ENCODE measurements at regions not wholly inside any gene's neighbourhood (a gene's known extent, or its start where the extent isn't known, plus 50 kb on each side); places are given as distances from the start of the nearest gene placed in this dataset.

DNA sequence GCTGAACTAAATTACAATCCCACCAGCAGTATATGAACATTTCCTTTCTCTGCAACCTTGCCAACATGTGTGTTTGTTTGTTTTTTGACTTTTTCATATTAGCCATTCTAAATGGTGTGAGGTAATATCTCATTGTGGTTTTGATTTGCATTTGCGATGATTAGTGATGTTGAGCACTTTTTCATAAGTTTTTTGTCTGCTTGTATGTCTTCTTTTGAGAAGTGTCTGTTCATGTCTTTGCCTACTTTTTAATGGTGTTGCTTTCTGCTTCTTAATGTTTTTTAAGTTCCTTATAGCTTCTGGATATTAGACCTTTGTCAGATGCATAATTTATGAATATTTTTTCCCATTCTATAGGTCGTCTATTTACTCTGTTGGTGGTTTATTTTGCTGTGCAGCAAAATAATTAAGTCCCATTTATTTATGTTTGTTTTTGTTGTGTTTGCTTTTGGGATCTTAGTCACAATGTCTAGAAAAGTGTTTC is 1262.9 kb downstream of the FSCB start:
- ATAC-seq = no peak
- H3K4me3 Mint-ChIP-seq = no peak overlapping the region

DNA sequence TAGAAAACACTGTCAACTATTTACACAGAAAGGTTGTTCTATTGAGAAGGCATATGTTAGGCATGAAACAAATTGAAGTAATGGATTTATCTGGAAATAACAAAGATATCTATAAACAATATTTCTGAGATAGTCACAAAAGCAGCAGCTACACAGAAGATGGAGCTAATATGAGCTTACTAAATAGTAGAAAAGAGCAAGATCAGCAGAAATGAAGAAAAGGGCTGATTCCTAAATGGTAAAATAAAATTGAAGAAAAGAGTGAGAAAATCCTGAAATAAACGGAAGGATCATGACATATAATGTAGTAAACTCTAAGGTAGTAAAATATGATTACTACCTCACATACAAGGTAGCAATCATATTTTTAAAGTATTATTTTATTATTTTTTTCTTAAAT is 1263.9 kb downstream of the FSCB start:
- Mint-ChIP-seq H3K27me3 (ENCODE audit: insufficient read depth, low read depth, poor library complexity) (no peaks in the 10 kb centered on the region), H3K27ac (no peak overlapping the region), H3K4me1 (no peaks in the 10 kb centered on the region), H3K9me3 (peaks cover 7% of the 10 kb centered on the region; the same call in 1 of the 3 replicates), H3K36me3 (ENCODE audit: low read depth) (peaks cover 7% of the 10 kb centered on the region; the same call in 1 of the 3 replicates), H3K4me3 (no peak overlapping the region)
- Histone ChIP-seq H2AFZ (no peak overlapping the region), H3K4me1 (ENCODE audit: insufficient read depth) (no peaks in the 10 kb centered on the region), H3K27ac (ENCODE audit: low read depth) (no peak overlapping the region), H3F3A (replicated peaks; ENCODE audit: low read depth) (no peaks in the 10 kb centered on the region), H3K79me2 (replicated peaks; ENCODE audit: insufficient read depth) (no peaks in the 10 kb centered on the region), H3K36me3 (ENCODE audit: insufficient read depth) (no peaks in the 10 kb centered on the region), H3K4me2 (no peak overlapping the region), H3K4me3 (no peak overlapping the region), H4K20me1 (replicated peaks; ENCODE audit: insufficient read depth) (no peaks in the 10 kb centered on the region), H3K9me2 (ENCODE audit: insufficient read depth) (peaks cover 3% of the 10 kb centered on the region; the same call in 1 of the 2 replicates), H3K27me3 (ENCODE audit: insufficient read depth) (no peaks in the 10 kb centered on the region)
- DNase-seq (ENCODE audit: low spot score) (no peak), ATAC-seq (no peak)
- TF ChIP-seq JUNB (IDR thresholded peaks at IDR 0.05; ENCODE audit: unreplicated experiment) = no peak
- no peak for TF ChIP-seq POLR2AphosphoS5 (IDR thresholded peaks at IDR 0.05; ENCODE audit: low read depth)
- no peak for TF ChIP-seq EZH2 (IDR thresholded peaks at IDR 0.05; ENCODE audit: low read depth, unreplicated experiment)
- no peak for TF ChIP-seq ZNF331 (CRISPR knock-in tag; IDR thresholded peaks at IDR 0.05; ENCODE audit: low read depth)
- TF ChIP-seq, protein P1, sequence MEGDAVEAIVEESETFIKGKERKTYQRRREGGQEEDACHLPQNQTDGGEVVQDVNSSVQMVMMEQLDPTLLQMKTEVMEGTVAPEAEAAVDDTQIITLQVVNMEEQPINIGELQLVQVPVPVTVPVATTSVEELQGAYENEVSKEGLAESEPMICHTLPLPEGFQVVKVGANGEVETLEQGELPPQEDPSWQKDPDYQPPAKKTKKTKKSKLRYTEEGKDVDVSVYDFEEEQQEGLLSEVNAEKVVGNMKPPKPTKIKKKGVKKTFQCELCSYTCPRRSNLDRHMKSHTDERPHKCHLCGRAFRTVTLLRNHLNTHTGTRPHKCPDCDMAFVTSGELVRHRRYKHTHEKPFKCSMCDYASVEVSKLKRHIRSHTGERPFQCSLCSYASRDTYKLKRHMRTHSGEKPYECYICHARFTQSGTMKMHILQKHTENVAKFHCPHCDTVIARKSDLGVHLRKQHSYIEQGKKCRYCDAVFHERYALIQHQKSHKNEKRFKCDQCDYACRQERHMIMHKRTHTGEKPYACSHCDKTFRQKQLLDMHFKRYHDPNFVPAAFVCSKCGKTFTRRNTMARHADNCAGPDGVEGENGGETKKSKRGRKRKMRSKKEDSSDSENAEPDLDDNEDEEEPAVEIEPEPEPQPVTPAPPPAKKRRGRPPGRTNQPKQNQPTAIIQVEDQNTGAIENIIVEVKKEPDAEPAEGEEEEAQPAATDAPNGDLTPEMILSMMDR (conservative IDR thresholded peaks at IDR 0.05; ENCODE audit: low read depth in 2 of 2) = no peak
- TF ChIP-seq STAT1 (IDR thresholded peaks at IDR 0.05; ENCODE audit: unreplicated experiment) = no peak
- no peak for TF ChIP-seq NANOG (IDR thresholded peaks at IDR 0.05; ENCODE audit: borderline replicate concordance)
- no peak for TF ChIP-seq CREB1 (CRISPR knock-in tag; IDR thresholded peaks at IDR 0.05; ENCODE audit: low read depth)
- TF ChIP-seq, protein P2, sequence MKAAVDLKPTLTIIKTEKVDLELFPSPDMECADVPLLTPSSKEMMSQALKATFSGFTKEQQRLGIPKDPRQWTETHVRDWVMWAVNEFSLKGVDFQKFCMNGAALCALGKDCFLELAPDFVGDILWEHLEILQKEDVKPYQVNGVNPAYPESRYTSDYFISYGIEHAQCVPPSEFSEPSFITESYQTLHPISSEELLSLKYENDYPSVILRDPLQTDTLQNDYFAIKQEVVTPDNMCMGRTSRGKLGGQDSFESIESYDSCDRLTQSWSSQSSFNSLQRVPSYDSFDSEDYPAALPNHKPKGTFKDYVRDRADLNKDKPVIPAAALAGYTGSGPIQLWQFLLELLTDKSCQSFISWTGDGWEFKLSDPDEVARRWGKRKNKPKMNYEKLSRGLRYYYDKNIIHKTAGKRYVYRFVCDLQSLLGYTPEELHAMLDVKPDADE (IDR thresholded peaks at IDR 0.05) = no peak
- TF ChIP-seq ZNF114 (CRISPR knock-in tag; IDR thresholded peaks at IDR 0.05) = no peak
- TF ChIP-seq, protein P3, sequence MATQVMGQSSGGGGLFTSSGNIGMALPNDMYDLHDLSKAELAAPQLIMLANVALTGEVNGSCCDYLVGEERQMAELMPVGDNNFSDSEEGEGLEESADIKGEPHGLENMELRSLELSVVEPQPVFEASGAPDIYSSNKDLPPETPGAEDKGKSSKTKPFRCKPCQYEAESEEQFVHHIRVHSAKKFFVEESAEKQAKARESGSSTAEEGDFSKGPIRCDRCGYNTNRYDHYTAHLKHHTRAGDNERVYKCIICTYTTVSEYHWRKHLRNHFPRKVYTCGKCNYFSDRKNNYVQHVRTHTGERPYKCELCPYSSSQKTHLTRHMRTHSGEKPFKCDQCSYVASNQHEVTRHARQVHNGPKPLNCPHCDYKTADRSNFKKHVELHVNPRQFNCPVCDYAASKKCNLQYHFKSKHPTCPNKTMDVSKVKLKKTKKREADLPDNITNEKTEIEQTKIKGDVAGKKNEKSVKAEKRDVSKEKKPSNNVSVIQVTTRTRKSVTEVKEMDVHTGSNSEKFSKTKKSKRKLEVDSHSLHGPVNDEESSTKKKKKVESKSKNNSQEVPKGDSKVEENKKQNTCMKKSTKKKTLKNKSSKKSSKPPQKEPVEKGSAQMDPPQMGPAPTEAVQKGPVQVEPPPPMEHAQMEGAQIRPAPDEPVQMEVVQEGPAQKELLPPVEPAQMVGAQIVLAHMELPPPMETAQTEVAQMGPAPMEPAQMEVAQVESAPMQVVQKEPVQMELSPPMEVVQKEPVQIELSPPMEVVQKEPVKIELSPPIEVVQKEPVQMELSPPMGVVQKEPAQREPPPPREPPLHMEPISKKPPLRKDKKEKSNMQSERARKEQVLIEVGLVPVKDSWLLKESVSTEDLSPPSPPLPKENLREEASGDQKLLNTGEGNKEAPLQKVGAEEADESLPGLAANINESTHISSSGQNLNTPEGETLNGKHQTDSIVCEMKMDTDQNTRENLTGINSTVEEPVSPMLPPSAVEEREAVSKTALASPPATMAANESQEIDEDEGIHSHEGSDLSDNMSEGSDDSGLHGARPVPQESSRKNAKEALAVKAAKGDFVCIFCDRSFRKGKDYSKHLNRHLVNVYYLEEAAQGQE (IDR thresholded peaks at IDR 0.05; ENCODE audit: unreplicated experiment) = no peak
- TF ChIP-seq EZH2phosphoT487 (IDR thresholded peaks at IDR 0.05; ENCODE audit: unreplicated experiment) = no peak

More for the DNA sequence above, 1262.9 kb downstream of the FSCB start:
- Histone ChIP-seq H3F3A (replicated peaks; ENCODE audit: low read depth) (no peaks in the 10 kb centered on the region), H3K36me3 (ENCODE audit: insufficient read depth) (no peaks in the 10 kb centered on the region), H3K4me1 (ENCODE audit: insufficient read depth) (no peaks in the 10 kb centered on the region), H2AFZ (no peak overlapping the region), H3K27ac (ENCODE audit: low read depth) (no peak overlapping the region), H3K4me3 (no peak overlapping the region), H3K27me3 (ENCODE audit: insufficient read depth) (no peaks in the 10 kb centered on the region), H3K4me2 (no peak overlapping the region), H3K79me2 (replicated peaks; ENCODE audit: insufficient read depth) (no peaks in the 10 kb centered on the region), H3K9me2 (ENCODE audit: insufficient read depth) (peaks cover 3% of the 10 kb centered on the region; the same call in 1 of the 2 replicates), H4K20me1 (replicated peaks; ENCODE audit: insufficient read depth) (no peaks in the 10 kb centered on the region)
- no peaks in the 10 kb centered on the region for H3K27me3 Mint-ChIP-seq (ENCODE audit: insufficient read depth, low read depth, poor library complexity)
- H3K36me3 Mint-ChIP-seq (ENCODE audit: low read depth) = peaks cover 7% of the 10 kb centered on the region; the same call in 1 of the 3 replicates
- no peaks in the 10 kb centered on the region for H3K4me1 Mint-ChIP-seq
- peaks cover 7% of the 10 kb centered on the region; the same call in 1 of the 3 replicates for H3K9me3 Mint-ChIP-seq
- no peak overlapping the region for H3K27ac Mint-ChIP-seq
- DNase-seq (ENCODE audit: low spot score) = no peak
- no peak for TF ChIP-seq POLR2AphosphoS5 (IDR thresholded peaks at IDR 0.05; ENCODE audit: low read depth)

Measured in GM23338 (cell line).